HG03565 (cell line): ENCODE measurements at regions not wholly inside any gene's neighbourhood (a gene's known extent, or its start where the extent isn't known, plus 50 kb on each side); places are given as distances from the start of the nearest gene placed in this dataset.

ENCODE experiments used
- ATAC-seq: cut with Tn5 transposase; IDR thresholded peaks from one replicate; pipeline ENCODE4 v1.9.1; 2021; ENCODE audit warnings: mild to moderate bottlenecking, moderate library complexity; ENCODE audit not compliant: unreplicated experiment

- ATAC-seq, result no peak
These were observed 93.5 kb downstream of the SIK1 start for GRCh38 chr21:43333298-43334062.

GRCh38 chr21:43332861-43333297, 94.1 kb downstream of the SIK1 start:
- ATAC-seq, result no peak

- no peak for ATAC-seq
These were observed 94.7 kb downstream of the SIK1 start for GRCh38 chr21:43331962-43332828.

GRCh38 chr21:43331111-43331961, 95.6 kb downstream of the SIK1 start:
- ATAC-seq, result no peak

- no peak for ATAC-seq
These were observed 96.5 kb downstream of the SIK1 start for GRCh38 chr21:43330306-43330881.

- ATAC-seq, result no peak
These were observed 97.1 kb downstream of the SIK1 start for GRCh38 chr21:43329711-43330269.

GRCh38 chr21:43328958-43329691, 97.8 kb downstream of the SIK1 start:
- ATAC-seq, result no peak

- no peak for ATAC-seq
These were observed 98.6 kb downstream of the SIK1 start for GRCh38 chr21:43328185-43328957.

- no peak for ATAC-seq
These were observed 100.8 kb downstream of the SIK1 start for GRCh38 chr21:43325968-43326715.

- ATAC-seq, result no peak
These were observed 101.9 kb downstream of the SIK1 start for GRCh38 chr21:43325036-43325435.

- ATAC-seq, result no peak
These were observed 102.3 kb downstream of the SIK1 start for GRCh38 chr21:43324596-43324995.

GRCh38 chr21:43323244-43324005, 103.5 kb downstream of the SIK1 start:
- ATAC-seq, result no peak

GRCh38 chr21:43322805-43323204, 104.1 kb downstream of the SIK1 start:
- ATAC-seq, result no peak

GRCh38 chr21:43322311-43322710, 104.6 kb downstream of the SIK1 start:
- no peak for ATAC-seq

- ATAC-seq, result no peak
These were observed 105.3 kb downstream of the SIK1 start for GRCh38 chr21:43321611-43322010.

- no peak for ATAC-seq
These were observed 105.8 kb downstream of the SIK1 start for GRCh38 chr21:43321111-43321510.

GRCh38 chr21:43320526-43320925, 106.4 kb downstream of the SIK1 start:
- ATAC-seq, result no peak
